GM19023 (cell line): ENCODE measurements at regions not wholly inside any gene's neighbourhood (a gene's known extent, or its start where the extent isn't known, plus 50 kb on each side); places are given as distances from the start of the nearest gene placed in this dataset.

Experiments
- ATAC-seq: cut with Tn5 transposase; IDR thresholded peaks from one replicate; pipeline ENCODE4 v1.9.1; 2021; ENCODE audit warnings: mild to moderate bottlenecking, moderate library complexity; ENCODE audit not compliant: unreplicated experiment

DNA sequence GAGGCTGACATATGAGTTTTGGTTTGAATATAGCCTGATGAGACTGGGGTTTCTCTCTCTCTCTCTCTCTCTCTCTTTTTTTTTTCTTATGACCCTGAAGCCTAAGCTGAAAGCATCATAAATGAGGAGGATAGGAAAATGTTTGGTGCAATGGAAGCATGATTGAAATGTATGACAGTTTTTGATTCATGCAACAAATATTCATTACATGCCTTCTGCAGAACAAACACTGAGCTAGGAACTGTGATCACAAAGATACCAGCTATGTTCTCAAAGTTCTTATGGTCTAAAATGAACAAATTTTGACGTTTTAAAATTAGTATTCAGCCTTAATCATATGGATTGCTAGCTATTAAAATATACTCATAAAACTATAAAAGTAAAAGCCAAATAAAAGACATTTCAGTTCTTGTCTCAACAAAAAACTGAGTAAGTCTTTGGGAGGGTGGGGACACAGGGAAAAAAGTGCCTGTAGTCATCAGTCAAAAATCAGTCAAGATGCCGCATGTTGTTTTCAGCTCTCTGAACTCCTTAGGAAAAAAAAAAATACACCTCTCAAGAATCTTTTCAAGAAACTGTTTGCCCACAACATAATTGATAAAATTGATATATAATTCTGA, 57.2 kb downstream of the NKX6-1 start:
- ATAC-seq, result no peak

GRCh38 chr4:84439996-84440395, 59.1 kb downstream of the NKX6-1 start:
- ATAC-seq, result no peak

DNA sequence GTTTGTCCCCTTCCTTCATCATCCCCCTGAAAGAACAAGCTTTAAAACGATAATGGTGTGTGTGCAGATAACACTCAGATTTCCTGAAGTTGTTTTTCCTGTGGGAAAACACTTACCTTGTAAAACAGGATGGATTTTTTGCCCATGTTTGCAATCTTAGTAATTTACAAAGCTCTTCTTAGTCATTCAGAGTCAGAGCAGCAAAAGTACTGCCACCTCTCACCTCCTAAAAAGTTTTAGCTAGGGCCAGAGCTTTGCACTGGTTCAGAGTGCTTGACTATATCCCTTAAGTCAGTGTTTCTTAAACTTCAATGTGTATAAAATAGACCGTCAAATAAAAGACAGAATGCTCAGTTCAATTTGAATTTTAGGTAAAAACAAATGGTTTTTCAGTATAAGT, 62.3 kb downstream of the NKX6-1 start:
- no peak for ATAC-seq

- no peak for ATAC-seq
Measured at GRCh38 chr4:84434344-84434743, 64.7 kb downstream of the NKX6-1 start.

DNA sequence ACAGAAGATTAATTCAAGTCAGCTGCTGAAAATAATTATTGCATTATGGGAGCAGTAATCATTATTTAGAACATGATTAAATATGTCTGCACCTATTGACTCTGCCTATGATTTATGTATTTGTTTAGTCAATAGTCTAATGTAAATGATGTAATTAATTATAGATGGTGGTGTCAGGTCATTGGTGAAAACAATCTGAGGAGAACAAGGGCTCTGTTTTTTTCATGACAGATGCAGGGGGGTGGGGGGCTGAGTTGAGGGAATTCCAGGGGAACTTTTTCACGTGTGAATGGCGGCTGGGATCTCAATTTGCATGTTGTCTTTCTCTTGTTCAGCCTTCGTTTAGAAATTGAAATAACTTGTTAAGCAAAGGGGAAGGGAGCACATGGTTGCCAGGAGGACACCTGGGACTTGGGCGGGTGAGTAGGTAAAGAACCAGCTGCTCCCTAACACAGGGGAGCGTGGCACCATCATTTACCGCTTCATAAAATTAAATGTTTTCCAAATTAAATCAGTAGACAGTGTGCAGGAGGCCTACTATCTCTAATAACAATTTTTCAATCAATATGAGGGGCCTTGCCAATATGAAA, 65.4 kb downstream of the NKX6-1 start:
- ATAC-seq, result no peak

DNA sequence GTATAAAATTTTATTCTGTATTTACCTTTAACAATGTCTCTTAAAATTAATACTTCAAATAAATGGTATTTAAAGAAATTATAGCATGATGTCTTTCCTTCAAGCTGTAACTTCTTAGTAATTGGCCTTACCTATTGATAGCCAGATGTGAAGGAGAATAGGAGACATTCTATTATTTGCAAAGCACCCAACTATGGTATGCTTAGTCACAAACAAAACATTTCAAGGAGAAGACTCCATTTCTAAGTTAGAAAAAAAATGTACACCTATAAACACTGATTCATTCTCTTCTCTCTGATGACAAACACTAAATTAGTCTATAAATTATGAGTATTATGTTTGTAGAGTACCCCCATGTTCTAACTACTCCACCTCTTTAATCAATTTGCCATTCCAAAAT, 66.4 kb downstream of the NKX6-1 start:
- no peak for ATAC-seq

DNA sequence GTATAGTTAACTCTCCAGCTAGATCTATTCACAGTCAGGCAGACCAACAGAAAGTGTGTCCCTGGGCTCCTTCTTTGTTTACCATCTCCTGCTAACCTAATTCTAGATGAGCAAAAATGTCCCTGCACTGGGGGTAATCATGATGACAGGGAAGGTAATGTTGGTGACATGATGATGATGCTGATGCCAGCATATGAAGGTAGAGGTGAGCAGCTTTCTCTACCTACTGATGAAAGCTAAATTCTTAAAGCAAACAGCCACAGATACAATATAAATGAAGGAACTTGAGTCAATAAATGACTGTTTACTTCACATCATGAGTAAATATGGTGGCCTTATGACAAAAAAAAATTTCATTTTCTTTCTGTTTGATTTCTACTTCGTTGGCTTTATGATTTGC, 78.5 kb downstream of the NKX6-1 start:
- no peak for ATAC-seq

DNA sequence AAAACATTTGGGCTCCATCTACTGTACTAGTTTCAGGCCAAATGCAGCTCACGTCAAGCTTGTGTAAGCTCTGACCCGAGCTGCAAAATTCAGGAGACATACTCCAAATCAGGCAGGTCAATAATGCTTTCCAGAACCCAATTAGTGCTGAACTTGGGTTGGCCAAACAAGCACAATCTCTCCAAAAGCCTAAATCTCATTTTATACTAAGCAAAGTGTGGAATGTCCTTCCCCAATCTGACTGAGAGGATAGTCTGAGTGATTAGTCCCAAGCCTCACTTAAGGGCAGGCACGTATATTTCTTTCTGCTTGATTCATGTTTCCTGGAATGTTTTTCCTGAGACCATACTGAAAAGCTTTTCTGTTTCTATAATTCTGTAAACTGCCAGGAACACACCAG, 79.9 kb downstream of the NKX6-1 start:
- ATAC-seq, result no peak

DNA sequence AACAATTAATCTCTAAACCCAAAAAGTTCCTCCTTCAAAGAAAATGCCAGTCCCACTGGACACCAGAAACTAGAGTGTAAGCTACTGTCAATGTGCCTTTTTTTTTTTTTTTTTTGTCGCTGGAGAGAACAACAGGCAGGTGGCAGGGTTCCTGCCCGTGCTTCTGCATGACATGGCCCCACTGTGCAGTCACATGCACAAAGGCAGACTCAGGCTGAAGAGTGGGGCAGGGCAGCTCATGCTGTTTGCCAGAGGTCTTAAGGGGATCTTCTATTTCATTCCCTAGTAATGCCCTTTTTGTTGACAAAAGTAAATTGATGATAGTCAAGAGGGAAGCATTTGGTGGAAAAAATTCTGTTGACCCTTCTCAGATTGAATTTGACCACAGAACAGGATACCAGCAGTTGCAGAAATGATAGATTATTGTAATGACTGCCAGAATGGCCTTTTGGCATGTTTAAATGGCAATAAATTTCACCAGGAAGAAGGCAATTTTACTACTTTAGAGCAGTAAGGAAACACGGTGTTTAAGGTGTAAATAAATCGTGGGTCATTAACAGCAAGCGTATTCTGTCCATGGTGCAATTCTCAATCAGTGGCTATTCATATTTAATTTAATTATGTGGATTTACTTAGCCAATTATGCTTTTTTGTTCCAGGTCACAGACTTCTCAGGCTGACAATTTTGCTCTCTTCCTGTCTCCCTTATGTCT, 80.9 kb downstream of the NKX6-1 start:
- ATAC-seq, result no peak

GRCh38 chr4:84413976-84414375, 85.1 kb downstream of the NKX6-1 start:
- ATAC-seq, result no peak

- ATAC-seq, result no peak
Measured at GRCh38 chr4:84413480-84413879, 85.6 kb downstream of the NKX6-1 start.

DNA sequence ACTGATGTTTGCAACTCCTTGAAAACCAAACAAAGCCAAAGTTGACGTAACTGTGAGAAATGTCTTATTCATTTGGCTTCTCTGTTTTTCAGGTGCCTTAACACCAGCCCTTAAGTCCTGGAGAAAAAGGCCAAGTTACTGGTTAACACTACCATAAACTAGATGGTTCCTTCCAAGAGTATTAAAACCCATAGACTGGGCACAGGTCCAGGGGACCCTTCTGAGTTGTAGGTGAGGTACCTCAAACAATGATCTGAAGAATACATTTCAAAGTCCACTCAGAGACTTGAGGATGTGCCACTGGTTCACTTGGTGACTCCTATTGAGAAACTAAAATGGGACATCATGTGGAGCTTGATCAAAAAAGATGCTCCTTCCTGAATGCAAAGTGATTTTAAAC, 87.0 kb downstream of the NKX6-1 start:
- no peak for ATAC-seq

DNA sequence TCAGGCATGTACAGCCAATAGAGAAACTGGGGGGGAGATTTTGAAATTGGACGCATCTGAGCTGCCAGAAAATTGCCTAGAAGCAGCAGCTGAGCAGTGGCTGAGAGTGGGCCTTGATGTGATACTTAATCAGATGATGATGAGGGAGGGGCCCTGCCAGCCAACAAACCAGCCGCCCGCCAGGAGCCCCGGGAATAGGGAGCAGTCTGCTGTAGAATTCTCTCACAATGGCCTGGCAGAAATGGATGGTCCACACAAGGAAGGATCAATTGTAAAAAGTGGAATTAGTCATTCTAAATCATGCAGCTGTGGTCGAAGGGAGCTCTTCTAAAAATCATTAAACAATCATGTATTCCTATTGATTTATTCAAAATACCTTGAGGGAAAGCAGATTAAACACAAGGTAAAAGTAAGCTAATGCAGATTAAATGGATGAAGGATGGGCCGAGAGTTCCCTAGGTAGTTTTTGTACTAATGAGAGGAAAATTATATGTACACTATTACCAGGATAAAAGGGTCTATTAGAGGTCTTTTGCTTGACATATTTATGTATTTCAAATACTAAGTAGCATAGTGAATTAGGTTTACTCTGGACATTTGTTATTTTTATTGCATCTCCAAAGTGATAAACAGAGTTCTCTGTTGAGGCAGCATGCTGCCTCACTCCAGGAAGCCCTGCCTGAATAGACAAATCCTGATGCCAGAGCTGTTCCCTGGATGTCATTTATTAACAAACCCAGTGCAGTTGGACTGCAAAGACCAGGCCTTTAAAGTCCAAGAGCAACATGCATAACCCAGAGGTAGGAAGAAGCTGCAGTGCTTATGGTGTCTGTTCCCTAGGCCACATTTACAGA, 91.3 kb downstream of the NKX6-1 start:
- no peak for ATAC-seq

- ATAC-seq, result no peak
Measured at GRCh38 chr4:84403656-84404055, 95.4 kb downstream of the NKX6-1 start.

GRCh38 chr4:84401701-84402306, 97.3 kb downstream of the NKX6-1 start:
- no peak for ATAC-seq

DNA sequence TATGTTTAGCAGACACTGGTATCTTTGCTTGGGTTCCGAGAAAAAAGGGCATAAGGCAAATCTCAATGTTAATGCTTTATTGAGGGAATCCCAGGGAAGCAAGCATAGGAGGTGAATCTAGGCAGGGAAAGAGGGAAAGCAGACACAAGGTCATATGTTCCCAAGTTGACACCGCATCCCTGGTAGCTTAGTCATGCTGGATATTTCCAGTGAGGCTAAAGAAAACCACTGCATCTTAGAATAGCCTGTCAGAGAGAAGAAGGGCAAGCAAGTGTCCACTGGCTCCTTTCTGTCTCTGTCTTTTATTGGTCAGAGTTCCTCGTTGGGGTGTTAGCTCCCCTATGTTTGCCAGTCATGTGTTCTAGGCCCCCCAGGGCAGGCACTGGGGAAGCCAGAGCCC, 104.7 kb downstream of the NKX6-1 start:
- no peak for ATAC-seq

- ATAC-seq, result no peak
Measured at GRCh38 chr4:84392951-84393590, 106.0 kb downstream of the NKX6-1 start.

- no peak for ATAC-seq
Measured at GRCh38 chr4:84389406-84389805, 109.7 kb downstream of the NKX6-1 start.

- ATAC-seq, result no peak
Measured at GRCh38 chr4:84385203-84385602, 113.9 kb downstream of the NKX6-1 start.

DNA sequence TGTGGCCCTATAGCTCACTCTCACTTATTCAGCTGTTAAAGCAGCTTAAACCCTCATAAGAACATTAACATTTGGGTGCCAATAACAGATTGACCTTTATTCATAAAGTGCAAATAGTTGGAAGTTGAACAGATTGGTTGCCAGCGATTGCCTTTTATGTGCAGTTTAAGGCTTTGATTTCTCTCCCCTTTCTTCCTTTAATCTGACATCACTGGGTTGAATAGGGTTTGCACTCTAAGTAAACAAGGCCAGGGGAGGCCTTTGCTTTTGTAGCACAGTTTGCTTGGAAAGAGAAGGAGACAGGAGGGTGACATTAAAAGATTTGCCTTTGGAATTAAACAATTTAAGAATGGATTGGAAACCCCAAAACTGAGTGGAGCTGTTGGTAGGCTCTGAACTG, 114.3 kb downstream of the NKX6-1 start:
- ATAC-seq, result no peak

DNA sequence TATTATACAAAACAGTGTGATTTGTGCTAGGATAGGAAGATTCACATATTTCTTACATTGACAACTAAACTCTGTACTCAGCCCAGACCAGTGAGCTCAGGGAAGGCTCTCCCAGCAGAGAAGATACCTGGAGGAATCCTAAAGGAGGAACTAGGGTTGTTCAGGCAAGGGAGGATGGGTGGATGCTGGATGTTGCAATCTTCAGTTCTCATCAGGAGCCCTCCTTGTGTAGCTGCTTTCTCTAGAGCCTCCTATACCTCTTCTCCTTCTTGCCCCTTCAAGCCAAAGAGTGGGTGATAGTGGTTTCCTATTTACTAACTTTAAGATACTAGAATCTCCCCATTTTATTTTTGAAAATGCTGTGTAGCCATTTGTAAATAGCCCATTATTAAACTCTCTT, 117.3 kb downstream of the NKX6-1 start:
- ATAC-seq, result no peak
